Chondrocyte (in vitro differentiated cells): ENCODE measurements at regions not wholly inside any gene's neighbourhood (a gene's known extent, or its start where the extent isn't known, plus 50 kb on each side); places are given as distances from the start of the nearest gene placed in this dataset.
A peak's percentile ranks its signal among the peaks of the same experiment; 100 is the strongest.

Experiments used
- DNase-seq: peaks from one replicate; pipeline ENCODE4 v3.0.0; 2021; ENCODE audit warnings: mixed read lengths, low spot score
- H3K27ac Mint-ChIP-seq: one replicate; pipeline ENCODE4 v1.8.0; 2021; ENCODE audit warnings: mild to moderate bottlenecking, moderate library complexity, mixed read lengths; ENCODE audit not compliant: unreplicated experiment
- H3K27me3 Mint-ChIP-seq: 2 replicates; pipeline ENCODE4 v1.8.0; 2021; ENCODE audit warnings: low read depth, mixed read lengths
- H3K36me3 Mint-ChIP-seq: 2 replicates; pipeline ENCODE4 v1.8.0; 2021; ENCODE audit warnings: low read depth, mixed read lengths
- H3K4me1 Mint-ChIP-seq: 2 replicates; pipeline ENCODE4 v1.8.0; 2021; ENCODE audit warnings: low read depth, mild to moderate bottlenecking, mixed read lengths
- H3K4me3 Mint-ChIP-seq: one replicate; pipeline ENCODE4 v1.8.0; 2021; ENCODE audit warnings: mild to moderate bottlenecking, moderate library complexity, mixed read lengths; ENCODE audit not compliant: unreplicated experiment
- H3K9me3 Mint-ChIP-seq: 2 replicates; pipeline ENCODE4 v1.8.0; 2021; ENCODE audit warnings: low read depth, mixed read lengths
- TF ChIP-seq, protein P1 (sequence below): fragments of 200-600 bp; sonication (generic); IDR thresholded peaks from 2 replicates; pipeline ENCODE4 v1.5.0; 2021; ENCODE audit warnings: antibody characterized with exemption, mild to moderate bottlenecking, moderate library complexity

DNA sequence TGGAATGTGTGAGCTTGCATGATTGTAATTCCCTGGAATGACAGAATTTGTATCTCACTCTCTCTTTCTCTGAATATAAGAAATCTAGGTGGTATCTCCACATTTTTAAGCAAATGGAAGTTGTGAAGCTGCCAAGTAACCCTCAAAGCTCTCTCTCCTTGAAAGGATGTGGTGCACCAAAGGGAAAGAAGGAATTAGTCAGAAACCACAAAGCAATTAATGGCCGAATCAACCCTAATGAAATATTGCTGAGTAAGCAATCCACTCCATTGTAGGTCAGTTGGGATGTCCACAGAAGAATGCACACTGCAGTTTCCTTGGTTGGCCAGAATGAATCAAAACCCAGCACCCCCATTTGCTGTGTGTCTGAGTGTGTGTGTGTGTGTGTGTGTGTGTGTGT lies 153.5 kb downstream of the KCNA5 start:
- no peak for DNase-seq
- TF ChIP-seq, protein P1, sequence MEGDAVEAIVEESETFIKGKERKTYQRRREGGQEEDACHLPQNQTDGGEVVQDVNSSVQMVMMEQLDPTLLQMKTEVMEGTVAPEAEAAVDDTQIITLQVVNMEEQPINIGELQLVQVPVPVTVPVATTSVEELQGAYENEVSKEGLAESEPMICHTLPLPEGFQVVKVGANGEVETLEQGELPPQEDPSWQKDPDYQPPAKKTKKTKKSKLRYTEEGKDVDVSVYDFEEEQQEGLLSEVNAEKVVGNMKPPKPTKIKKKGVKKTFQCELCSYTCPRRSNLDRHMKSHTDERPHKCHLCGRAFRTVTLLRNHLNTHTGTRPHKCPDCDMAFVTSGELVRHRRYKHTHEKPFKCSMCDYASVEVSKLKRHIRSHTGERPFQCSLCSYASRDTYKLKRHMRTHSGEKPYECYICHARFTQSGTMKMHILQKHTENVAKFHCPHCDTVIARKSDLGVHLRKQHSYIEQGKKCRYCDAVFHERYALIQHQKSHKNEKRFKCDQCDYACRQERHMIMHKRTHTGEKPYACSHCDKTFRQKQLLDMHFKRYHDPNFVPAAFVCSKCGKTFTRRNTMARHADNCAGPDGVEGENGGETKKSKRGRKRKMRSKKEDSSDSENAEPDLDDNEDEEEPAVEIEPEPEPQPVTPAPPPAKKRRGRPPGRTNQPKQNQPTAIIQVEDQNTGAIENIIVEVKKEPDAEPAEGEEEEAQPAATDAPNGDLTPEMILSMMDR: no peak
- no peak overlapping the region for H3K27ac Mint-ChIP-seq
- H3K4me3 Mint-ChIP-seq: no peak overlapping the region
- H3K4me1 Mint-ChIP-seq: no peaks in the 10 kb centered on the region
- H3K36me3 Mint-ChIP-seq: no peaks in the 10 kb centered on the region
- no peaks in the 10 kb centered on the region for H3K9me3 Mint-ChIP-seq
- H3K27me3 Mint-ChIP-seq: peaks cover 23% of the 10 kb centered on the region

DNA sequence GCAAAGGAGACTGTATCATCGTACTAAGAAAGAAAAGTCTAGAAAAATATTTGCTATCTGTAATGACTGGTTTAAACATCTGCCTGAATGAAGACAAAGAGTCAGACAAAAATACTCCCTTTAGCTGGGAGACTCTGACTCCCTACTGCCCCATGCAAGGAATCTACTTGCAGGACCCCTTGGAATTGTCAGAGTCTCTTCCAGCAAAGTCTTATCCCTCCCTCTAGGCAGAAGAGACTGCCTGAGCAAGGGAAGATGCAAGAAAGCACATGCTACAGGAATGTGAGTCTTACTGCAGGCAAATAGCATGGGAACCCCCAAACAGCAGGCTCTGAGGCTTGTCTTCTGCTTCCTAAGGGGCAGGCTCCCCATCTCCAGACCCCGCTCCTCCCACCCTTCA lies 154.0 kb downstream of the KCNA5 start:
- Mint-ChIP-seq H3K27me3 (peaks cover 23% of the 10 kb centered on the region), H3K4me1 (no peaks in the 10 kb centered on the region), H3K27ac (no peak overlapping the region), H3K36me3 (no peaks in the 10 kb centered on the region), H3K9me3 (no peaks in the 10 kb centered on the region), H3K4me3 (no peak overlapping the region)
- DNase-seq: no peak
- TF ChIP-seq, protein P1: no peak

DNA sequence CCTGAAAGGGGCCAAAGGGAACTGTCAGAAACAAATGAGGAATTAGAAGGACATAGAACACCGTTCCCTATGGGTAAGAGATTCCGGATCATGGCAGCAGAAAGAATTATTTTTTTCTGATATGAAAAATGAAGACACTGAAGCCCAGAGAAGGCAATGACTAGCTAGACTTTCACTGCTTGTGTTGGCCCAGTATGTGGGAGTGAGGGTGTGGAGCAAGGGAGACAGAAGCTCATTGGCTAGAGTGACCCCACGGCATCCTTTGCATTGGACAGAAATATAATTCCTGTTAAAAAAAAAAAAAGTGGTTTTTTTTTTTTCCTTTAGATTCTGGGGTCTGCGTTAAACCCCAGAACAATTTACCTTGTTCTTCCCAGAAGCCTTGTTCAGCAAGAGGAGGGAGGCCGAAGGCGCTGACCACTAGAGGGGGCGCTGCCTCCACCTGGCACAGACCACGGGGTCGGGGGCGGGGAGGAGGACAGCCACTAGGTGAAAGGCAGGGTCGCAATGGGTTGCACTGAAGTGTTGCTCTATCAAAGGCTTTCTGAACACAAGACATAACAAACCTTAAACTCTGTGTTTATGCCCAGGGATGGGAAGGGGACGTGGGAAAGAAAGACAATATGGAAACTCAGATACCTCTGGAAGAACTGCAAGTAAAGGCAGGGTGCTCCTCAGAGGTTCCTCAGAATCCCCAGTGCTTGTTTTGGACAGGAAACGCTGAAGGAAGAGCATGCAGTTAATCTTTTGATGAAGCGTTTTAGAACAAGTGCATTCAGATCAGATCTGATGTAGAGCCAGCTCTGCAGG lies 156.8 kb downstream of the KCNA5 start:
- no peak for DNase-seq
- no peaks in the 10 kb centered on the region for H3K9me3 Mint-ChIP-seq
- no peaks in the 10 kb centered on the region for H3K4me1 Mint-ChIP-seq
- no peak overlapping the region for H3K4me3 Mint-ChIP-seq
- peaks cover 23% of the 10 kb centered on the region for H3K27me3 Mint-ChIP-seq
- TF ChIP-seq, protein P1: peak; percentile 78
- H3K36me3 Mint-ChIP-seq: no peaks in the 10 kb centered on the region
- H3K27ac Mint-ChIP-seq: no peak overlapping the region

DNA sequence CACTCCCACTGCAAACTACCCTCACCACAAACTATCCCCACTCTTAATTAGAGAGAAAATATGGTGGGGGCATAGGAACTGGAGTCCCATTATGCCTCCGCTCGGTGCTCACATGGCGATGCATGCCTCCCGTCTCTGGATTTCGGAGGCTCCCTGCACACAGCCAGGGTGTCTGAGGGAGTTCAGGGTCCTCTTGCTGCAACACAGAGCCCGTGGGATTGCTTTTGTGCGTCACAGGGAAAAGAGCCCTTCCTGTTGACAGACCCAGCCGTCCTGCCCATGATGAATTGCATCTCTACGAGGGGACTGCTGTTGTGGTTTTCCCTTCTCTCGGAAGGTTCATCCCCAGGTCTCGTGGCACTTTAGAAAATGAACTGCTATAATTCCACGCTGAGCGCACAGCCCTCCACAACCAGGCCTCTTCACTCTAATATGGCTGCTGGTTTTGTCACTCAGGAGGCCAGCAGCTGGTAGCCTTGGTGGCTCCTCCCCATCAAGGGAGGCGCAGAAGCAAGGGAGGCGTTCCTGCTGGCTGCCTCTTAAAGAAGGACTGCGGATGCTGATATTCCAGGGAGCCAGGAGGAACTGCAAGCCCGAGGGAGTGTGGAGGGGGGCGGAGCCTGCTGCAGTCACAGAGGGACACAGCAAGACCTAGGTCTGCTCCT lies 158.0 kb downstream of the KCNA5 start:
- Mint-ChIP-seq H3K4me1 (no peaks in the 10 kb centered on the region), H3K9me3 (no peaks in the 10 kb centered on the region), H3K27ac (no peak overlapping the region), H3K27me3 (peaks cover 20% of the 10 kb centered on the region), H3K4me3 (no peak overlapping the region), H3K36me3 (no peaks in the 10 kb centered on the region)
- no peak for DNase-seq
- TF ChIP-seq, protein P1: no peak

DNA sequence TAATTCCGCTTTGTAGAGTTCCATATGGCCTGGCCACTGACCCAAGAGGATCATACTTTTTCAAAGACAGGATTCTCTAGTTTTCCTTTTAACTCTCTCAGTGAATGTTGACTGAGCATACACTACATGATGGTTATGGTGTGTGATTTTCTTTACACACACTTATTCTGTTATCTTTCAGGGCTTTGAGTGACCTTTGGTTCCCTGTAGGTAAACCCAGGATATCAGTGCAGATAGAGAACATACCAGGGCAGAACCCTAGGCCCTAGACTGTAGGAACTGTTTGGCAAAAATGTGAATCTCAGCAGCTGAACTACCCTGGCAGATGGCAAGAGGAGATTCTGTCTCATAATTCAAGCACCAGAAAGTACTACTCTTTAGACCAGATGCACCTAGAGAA lies 159.6 kb downstream of the KCNA5 start:
- TF ChIP-seq, protein P1: no peak
- H3K27me3 Mint-ChIP-seq: peaks cover 11% of the 10 kb centered on the region
- no peaks in the 10 kb centered on the region for H3K9me3 Mint-ChIP-seq
- no peaks in the 10 kb centered on the region for H3K4me1 Mint-ChIP-seq
- no peak overlapping the region for H3K4me3 Mint-ChIP-seq
- DNase-seq: no peak
- H3K27ac Mint-ChIP-seq: no peak overlapping the region
- H3K36me3 Mint-ChIP-seq: no peaks in the 10 kb centered on the region
